ENCODE measurements at regions not wholly inside any gene's neighbourhood (a gene's known extent, or its start where the extent isn't known, plus 50 kb on each side); places are given as distances from the start of the nearest gene placed in this dataset.

DNA sequence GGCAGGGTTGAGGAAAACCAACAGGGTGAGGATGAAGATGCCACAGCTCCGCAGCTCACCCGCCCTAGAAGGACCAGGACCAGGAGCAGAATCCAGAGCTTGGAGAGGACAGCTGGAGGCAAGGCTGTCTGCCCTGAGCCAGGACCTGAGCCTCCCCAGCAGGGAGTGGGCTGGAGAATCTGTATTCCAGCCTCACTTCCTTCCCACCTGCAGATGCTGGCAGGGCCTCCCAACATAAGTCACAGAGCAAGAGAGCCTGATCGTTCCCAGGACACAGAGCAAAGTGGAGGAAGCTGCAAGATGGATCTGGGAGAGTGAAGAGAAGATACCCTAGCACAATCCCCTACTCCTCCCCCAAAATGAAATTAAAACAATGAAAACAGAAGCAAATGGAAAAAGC is 61.7 kb upstream of the WASF3 start:
- Histone ChIP-seq H3K27me3 (ENCODE audit: low read length) (no peaks in the 10 kb centered on the region), H3K9ac (ENCODE audit: low read length) (no peak overlapping the region), H3K4me3 (ENCODE audit: insufficient read depth, low read length, poor library complexity, severe bottlenecking) (no peak overlapping the region), H3K27ac (ENCODE audit: low read depth, low read length) (no peak overlapping the region), H3K36me3 (ENCODE audit: low read length) (no peaks in the 10 kb centered on the region), H3F3A (ENCODE audit: insufficient read depth) (no peaks in the 10 kb centered on the region), H2AFZ (ENCODE audit: low read depth, low read length, severe bottlenecking) (no peak overlapping the region), H3K9me2 (replicated peaks; ENCODE audit: insufficient read depth, low read length) (no peaks in the 10 kb centered on the region), H3K79me2 (ENCODE audit: insufficient read depth, low read length) (no peaks in the 10 kb centered on the region), H3K4me2 (ENCODE audit: low read depth, low read length, poor library complexity, severe bottlenecking) (no peak overlapping the region), H3K9me3 (ENCODE audit: insufficient read depth, low read length) (no peaks in the 10 kb centered on the region), H4K20me1 (ENCODE audit: low read depth, low read length) (no peaks in the 10 kb centered on the region)
- no peak for TF ChIP-seq EZH2phosphoT487 (conservative IDR thresholded peaks at IDR 0.05; ENCODE audit: low read length)
- TF ChIP-seq, protein P1, sequence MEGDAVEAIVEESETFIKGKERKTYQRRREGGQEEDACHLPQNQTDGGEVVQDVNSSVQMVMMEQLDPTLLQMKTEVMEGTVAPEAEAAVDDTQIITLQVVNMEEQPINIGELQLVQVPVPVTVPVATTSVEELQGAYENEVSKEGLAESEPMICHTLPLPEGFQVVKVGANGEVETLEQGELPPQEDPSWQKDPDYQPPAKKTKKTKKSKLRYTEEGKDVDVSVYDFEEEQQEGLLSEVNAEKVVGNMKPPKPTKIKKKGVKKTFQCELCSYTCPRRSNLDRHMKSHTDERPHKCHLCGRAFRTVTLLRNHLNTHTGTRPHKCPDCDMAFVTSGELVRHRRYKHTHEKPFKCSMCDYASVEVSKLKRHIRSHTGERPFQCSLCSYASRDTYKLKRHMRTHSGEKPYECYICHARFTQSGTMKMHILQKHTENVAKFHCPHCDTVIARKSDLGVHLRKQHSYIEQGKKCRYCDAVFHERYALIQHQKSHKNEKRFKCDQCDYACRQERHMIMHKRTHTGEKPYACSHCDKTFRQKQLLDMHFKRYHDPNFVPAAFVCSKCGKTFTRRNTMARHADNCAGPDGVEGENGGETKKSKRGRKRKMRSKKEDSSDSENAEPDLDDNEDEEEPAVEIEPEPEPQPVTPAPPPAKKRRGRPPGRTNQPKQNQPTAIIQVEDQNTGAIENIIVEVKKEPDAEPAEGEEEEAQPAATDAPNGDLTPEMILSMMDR (IDR thresholded peaks at IDR 0.05; ENCODE audit: insufficient read depth, low read length, poor library complexity, severe bottlenecking) = no peak

DNA sequence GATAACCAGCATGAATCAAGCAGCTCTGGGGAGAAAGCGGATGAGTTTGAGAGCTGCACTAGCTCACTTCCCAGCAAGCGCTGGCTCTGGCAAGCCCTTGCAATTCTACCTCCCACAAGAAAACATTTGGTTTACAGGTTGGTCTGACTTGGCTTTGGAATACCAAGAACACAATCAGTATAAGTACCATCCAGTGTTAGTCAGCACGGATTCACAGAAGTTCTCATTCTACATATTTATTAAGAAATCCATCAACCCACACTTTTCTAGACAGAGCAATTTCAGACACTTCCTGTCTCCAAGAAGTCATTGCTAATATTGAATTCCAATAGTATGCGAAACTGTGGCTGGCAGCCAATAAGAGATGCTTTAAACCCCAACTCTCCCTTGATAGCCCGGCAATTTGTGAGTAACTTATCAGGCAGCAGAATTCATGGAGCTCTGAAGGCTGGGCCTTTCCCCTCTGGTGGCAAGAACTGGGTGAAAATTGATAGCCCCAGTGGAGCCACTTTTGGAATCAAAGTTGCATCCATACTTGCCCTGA is 59.4 kb upstream of the WASF3 start:
- no peak overlapping the region for H3K4me3 ChIP-seq (ENCODE audit: insufficient read depth, low read length, poor library complexity, severe bottlenecking)
- H3K9me2 ChIP-seq (replicated peaks; ENCODE audit: insufficient read depth, low read length) = no peaks in the 10 kb centered on the region
- TF ChIP-seq, protein P1 (IDR thresholded peaks at IDR 0.05; ENCODE audit: insufficient read depth, low read length, poor library complexity, severe bottlenecking) = no peak
- TF ChIP-seq EZH2phosphoT487 (conservative IDR thresholded peaks at IDR 0.05; ENCODE audit: low read length) = no peak
- H3K27ac ChIP-seq (ENCODE audit: low read depth, low read length) = no peak overlapping the region
- H3K27me3 ChIP-seq (ENCODE audit: low read length) = no peaks in the 10 kb centered on the region
- H3K4me2 ChIP-seq (ENCODE audit: low read depth, low read length, poor library complexity, severe bottlenecking) = no peak overlapping the region
- no peaks in the 10 kb centered on the region for H3K9me3 ChIP-seq (ENCODE audit: insufficient read depth, low read length)
- H3K9ac ChIP-seq (ENCODE audit: low read length) = no peak overlapping the region
- no peaks in the 10 kb centered on the region for H3K36me3 ChIP-seq (ENCODE audit: low read length)
- H2AFZ ChIP-seq (ENCODE audit: low read depth, low read length, severe bottlenecking) = no peak overlapping the region
- H4K20me1 ChIP-seq (ENCODE audit: low read depth, low read length) = no peaks in the 10 kb centered on the region
- H3K79me2 ChIP-seq (ENCODE audit: insufficient read depth, low read length) = no peaks in the 10 kb centered on the region
- no peaks in the 10 kb centered on the region for H3F3A ChIP-seq (ENCODE audit: insufficient read depth)

DNA sequence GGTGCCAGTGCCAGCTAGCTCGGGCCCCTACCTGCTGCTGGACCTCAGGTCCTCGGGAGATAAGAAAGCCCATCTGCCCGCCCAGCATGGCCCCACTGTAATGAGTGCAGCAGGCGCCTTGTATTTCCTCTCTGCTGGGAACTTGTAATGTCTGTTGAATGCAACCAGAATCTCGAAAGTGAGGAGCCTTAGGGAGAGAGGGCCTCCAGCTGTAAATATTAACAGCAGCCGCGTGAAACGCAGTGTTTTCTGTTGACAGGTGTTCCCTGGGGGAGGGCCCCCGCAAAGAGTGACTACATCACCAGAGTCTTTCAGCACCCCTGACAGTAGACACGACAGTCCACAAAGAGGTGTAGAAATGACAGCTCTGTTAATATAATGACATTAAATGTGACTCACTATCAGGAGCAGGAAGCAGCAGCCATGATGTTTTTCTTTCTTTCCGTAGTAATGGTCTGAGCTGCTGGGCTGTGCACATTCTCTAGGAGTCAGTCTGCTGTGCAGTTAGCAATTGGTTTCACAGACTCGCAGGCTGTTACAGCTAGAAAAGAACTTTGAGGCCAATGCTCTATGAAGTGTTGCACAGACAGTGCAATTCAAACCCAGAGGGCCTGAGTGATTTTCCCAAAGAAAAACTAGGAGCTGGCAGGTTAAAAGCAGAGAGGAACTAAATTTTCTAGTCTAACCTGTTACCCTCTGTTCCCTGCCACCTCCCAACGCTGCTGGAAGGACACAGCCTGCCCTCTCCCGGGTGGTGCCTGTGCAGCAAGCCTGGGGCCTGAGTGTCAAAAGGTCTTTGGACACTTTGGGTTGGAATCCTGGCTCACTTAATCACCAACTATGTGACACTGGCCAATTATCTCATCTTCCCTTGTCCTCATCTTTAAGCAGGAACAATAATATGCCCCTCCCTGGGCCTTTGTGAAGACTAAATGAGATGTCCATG is 58.6 kb upstream of the WASF3 start:
- H3K27ac ChIP-seq (ENCODE audit: low read depth, low read length) = no peak overlapping the region

More for the DNA sequence above, 58.6 kb upstream of the WASF3 start:
- H3K4me2 ChIP-seq (ENCODE audit: low read depth, low read length, poor library complexity, severe bottlenecking) = no peak overlapping the region
- H3K9ac ChIP-seq (ENCODE audit: low read length) = no peak overlapping the region
- no peaks in the 10 kb centered on the region for H3K27me3 ChIP-seq (ENCODE audit: low read length)
- no peaks in the 10 kb centered on the region for H3K9me3 ChIP-seq (ENCODE audit: insufficient read depth, low read length)
- no peaks in the 10 kb centered on the region for H3K9me2 ChIP-seq (replicated peaks; ENCODE audit: insufficient read depth, low read length)
- no peak overlapping the region for H3K4me3 ChIP-seq (ENCODE audit: insufficient read depth, low read length, poor library complexity, severe bottlenecking)
- no peaks in the 10 kb centered on the region for H3K79me2 ChIP-seq (ENCODE audit: insufficient read depth, low read length)
- H3F3A ChIP-seq (ENCODE audit: insufficient read depth) = no peaks in the 10 kb centered on the region
- TF ChIP-seq, protein P1 (IDR thresholded peaks at IDR 0.05; ENCODE audit: insufficient read depth, low read length, poor library complexity, severe bottlenecking) = no peak
- TF ChIP-seq EZH2phosphoT487 (conservative IDR thresholded peaks at IDR 0.05; ENCODE audit: low read length) = no peak
- no peak overlapping the region for H2AFZ ChIP-seq (ENCODE audit: low read depth, low read length, severe bottlenecking)
- no peaks in the 10 kb centered on the region for H4K20me1 ChIP-seq (ENCODE audit: low read depth, low read length)
- H3K36me3 ChIP-seq (ENCODE audit: low read length) = no peaks in the 10 kb centered on the region
